SU-DHL-6 (cell line): ENCODE measurements at regions not wholly inside any gene's neighbourhood (a gene's known extent, or its start where the extent isn't known, plus 50 kb on each side); places are given as distances from the start of the nearest gene placed in this dataset.
"Not testable (repeated sequence)": the region's sequence is repeated elsewhere in the genome, so short reads cannot be mapped to it uniquely, and the experiment has no call there.

Experiments
- H2AFZ ChIP-seq: fragments of 200-600 bp; sonication (generic); 2 replicates; pipeline ENCODE4 v1.6.1; 2014; ENCODE audit warnings: low read depth, mild to moderate bottlenecking, moderate library complexity, mixed read lengths, antibody characterized with exemption, low read length; ENCODE audit not compliant: severe bottlenecking
- H3F3A ChIP-seq: fragments of 200-600 bp; shearing (Covaris generic); 2 replicates; pipeline ENCODE4 v1.6.0; 2016; ENCODE audit warnings: antibody characterized with exemption, mild to moderate bottlenecking; ENCODE audit not compliant: insufficient read depth
- H3K27ac ChIP-seq: fragments of 200-600 bp; sonication (generic); 2 replicates; pipeline ENCODE4 v1.5.1; 2016; ENCODE audit warnings: low read depth, mild to moderate bottlenecking, low read length, moderate library complexity, mixed read lengths
- H3K27me3 ChIP-seq: fragments of 200-600 bp; sonication (generic), shearing (Covaris generic); 2 replicates; pipeline ENCODE4 v1.6.0; 2014; ENCODE audit warnings: mild to moderate bottlenecking, low read length
- H3K36me3 ChIP-seq: fragments of 200-600 bp; sonication (generic); 2 replicates; pipeline ENCODE4 v1.6.1; 2014; ENCODE audit warnings: mild to moderate bottlenecking, low read length, mixed read lengths
- H3K4me2 ChIP-seq: fragments of 300-600, 200-600 bp; shearing (Covaris generic), sonication (generic); 2 replicates; pipeline ENCODE4 v1.6.0; 2014; ENCODE audit warnings: low read length, low read depth, mild to moderate bottlenecking; ENCODE audit not compliant: poor library complexity, severe bottlenecking
- H3K4me3 ChIP-seq: fragments of 200-600 bp; sonication (generic); 2 replicates; pipeline ENCODE4 v1.5.1; 2014; ENCODE audit warnings: antibody characterized with exemption, low read length, mild to moderate bottlenecking, mixed read lengths; ENCODE audit not compliant: insufficient read depth, poor library complexity, severe bottlenecking
- H3K79me2 ChIP-seq: fragments of 200-600 bp; sonication (generic); 2 replicates; pipeline ENCODE4 v1.6.1; 2014; ENCODE audit warnings: mild to moderate bottlenecking, low read length, moderate library complexity; ENCODE audit not compliant: insufficient read depth
- H3K9ac ChIP-seq: fragments of 200-600 bp; sonication (generic); 2 replicates; pipeline ENCODE4 v1.7.0; 2014; ENCODE audit warnings: mild to moderate bottlenecking, low read length
- H3K9me2 ChIP-seq: fragments of 200-600 bp; sonication (generic); replicated peaks from 2 replicates; pipeline ENCODE4 v1.6.1; 2014; ENCODE audit warnings: low read length; ENCODE audit not compliant: insufficient read depth
- H3K9me3 ChIP-seq: fragments of 200-600 bp; sonication (generic); 2 replicates; pipeline ENCODE4 v1.6.1; 2014; ENCODE audit warnings: low read length, mixed read lengths; ENCODE audit not compliant: insufficient read depth
- H4K20me1 ChIP-seq: fragments of 200-600 bp; sonication (generic); 2 replicates; pipeline ENCODE4 v1.6.1; 2014; ENCODE audit warnings: low read depth, mild to moderate bottlenecking, antibody characterized with exemption, low read length, moderate library complexity, mixed read lengths
- EZH2phosphoT487 ChIP-seq: fragments of 200-600 bp; sonication (generic), shearing (Covaris generic); conservative IDR thresholded peaks from 2 replicates; pipeline ENCODE4 v1.6.1; 2018; ENCODE audit warnings: mild to moderate bottlenecking, antibody characterized with exemption, low read length, moderate library complexity, mixed read lengths
- TF ChIP-seq, protein P1 (sequence below): fragments of 200-600 bp; sonication (generic); IDR thresholded peaks from one replicate; pipeline ENCODE4 v1.5.1; 2017; ENCODE audit warnings: antibody characterized with exemption, mild to moderate bottlenecking, low read length, moderate library complexity; ENCODE audit not compliant: insufficient read depth, poor library complexity, severe bottlenecking

DNA sequence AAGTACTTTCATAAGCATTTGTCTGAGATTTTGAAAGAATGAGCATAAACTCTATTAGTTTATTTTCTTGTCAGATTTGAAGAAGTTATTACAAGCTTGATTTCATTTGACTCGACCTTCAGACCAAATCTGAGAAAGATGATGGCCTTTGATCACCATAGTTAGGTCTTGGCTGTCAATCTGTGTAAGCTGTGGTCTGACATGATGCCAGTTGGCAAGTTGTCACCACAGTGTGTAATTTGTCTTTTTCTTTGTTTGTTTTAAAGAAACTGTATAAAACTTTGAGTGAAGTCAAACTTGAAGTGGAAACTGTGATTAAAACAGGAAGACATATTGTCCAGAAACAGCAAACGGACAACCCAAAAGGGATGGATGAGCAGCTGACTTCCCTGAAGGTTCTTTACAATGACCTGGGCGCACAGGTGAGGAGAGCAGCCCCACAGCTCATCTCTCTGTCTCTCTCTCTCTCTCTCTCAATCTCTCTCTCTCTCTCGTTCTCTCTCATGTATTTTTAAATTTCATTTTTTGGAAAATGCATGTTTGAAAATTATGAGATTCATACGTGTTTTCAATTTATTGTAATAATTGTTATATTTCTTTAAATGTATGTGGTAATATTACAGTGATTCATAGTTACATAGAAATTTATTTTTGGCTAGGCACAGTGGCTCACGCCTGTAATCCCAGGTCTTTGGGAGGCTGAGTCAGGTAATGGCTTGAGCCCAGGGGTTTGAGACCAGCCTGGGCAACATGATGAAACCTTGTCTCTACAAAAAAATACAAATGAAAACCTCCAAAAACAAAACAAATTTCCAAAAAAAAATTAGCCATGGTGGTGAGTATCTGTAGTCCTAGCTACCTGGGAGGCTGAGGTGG is 208.1 kb downstream of the UTRN start:
- Histone ChIP-seq H3K9me2 (no peaks in the 10 kb centered on the region), H3K9ac (no peak overlapping the region), H3K79me2 (no peaks in the 10 kb centered on the region), H3K4me2 (no peak overlapping the region), H3K4me3 (no peak overlapping the region), H3K27ac (no peak overlapping the region), H3K27me3 (no peaks in the 10 kb centered on the region), H3K9me3 (no peaks in the 10 kb centered on the region), H3F3A (no peaks in the 10 kb centered on the region), H3K36me3 (no peaks in the 10 kb centered on the region), H2AFZ (no peak overlapping the region), H4K20me1 (no peaks in the 10 kb centered on the region)
- TF ChIP-seq EZH2phosphoT487: no peak
- TF ChIP-seq, protein P1, sequence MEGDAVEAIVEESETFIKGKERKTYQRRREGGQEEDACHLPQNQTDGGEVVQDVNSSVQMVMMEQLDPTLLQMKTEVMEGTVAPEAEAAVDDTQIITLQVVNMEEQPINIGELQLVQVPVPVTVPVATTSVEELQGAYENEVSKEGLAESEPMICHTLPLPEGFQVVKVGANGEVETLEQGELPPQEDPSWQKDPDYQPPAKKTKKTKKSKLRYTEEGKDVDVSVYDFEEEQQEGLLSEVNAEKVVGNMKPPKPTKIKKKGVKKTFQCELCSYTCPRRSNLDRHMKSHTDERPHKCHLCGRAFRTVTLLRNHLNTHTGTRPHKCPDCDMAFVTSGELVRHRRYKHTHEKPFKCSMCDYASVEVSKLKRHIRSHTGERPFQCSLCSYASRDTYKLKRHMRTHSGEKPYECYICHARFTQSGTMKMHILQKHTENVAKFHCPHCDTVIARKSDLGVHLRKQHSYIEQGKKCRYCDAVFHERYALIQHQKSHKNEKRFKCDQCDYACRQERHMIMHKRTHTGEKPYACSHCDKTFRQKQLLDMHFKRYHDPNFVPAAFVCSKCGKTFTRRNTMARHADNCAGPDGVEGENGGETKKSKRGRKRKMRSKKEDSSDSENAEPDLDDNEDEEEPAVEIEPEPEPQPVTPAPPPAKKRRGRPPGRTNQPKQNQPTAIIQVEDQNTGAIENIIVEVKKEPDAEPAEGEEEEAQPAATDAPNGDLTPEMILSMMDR: no peak

DNA sequence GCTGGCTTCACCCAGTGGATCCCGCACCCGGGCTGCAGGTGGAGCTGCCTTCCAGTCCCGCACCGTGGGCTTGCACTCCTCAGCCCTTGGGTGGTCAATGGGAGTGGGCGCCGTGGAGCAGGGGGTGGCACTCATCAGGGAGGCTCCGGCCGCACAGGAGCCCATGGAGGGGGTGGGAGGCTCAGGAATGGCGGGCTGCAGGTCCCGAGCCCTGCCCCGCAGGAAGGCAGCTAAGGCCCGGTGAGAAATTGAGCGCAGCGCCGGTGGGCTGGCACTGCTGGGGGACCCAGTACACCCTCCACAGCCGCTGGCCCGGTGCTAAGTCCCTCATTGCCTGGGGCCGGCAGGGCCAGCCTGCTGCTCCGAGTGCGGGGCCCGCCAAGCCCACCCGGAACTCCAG is 209.9 kb downstream of the UTRN start:
- not testable (repeated sequence) for H3K4me2 ChIP-seq, H4K20me1 ChIP-seq, H3F3A ChIP-seq, H2AFZ ChIP-seq, H3K79me2 ChIP-seq, H3K36me3 ChIP-seq, H3K4me3 ChIP-seq, H3K9me3 ChIP-seq, H3K27me3 ChIP-seq, H3K27ac ChIP-seq, H3K9me2 ChIP-seq, H3K9ac ChIP-seq

GRCh38 chr6:144497650-144498049 is 212.5 kb downstream of the UTRN start:
- H3K36me3 ChIP-seq: no peaks in the 10 kb centered on the region
- H3K9ac ChIP-seq: no peak overlapping the region

GRCh38 chr6:144500892-144501291 is 215.8 kb downstream of the UTRN start:
- Histone ChIP-seq H3K9me3 (no peaks in the 10 kb centered on the region), H3K4me3 (no peak overlapping the region), H2AFZ (no peak overlapping the region), H3K27me3 (no peaks in the 10 kb centered on the region), H3K9me2 (no peaks in the 10 kb centered on the region), H4K20me1 (no peaks in the 10 kb centered on the region), H3K27ac (no peak overlapping the region), H3K4me2 (no peak overlapping the region), H3F3A (no peaks in the 10 kb centered on the region), H3K79me2 (no peaks in the 10 kb centered on the region), H3K9ac (no peak overlapping the region), H3K36me3 (no peaks in the 10 kb centered on the region)
- TF ChIP-seq, protein P1: no peak
- no peak for TF ChIP-seq EZH2phosphoT487

More at GRCh38 chr6:144497650-144498049, 212.5 kb downstream of the UTRN start:
- H3K27ac ChIP-seq: no peak overlapping the region
- no peak overlapping the region for H2AFZ ChIP-seq
- H3K4me2 ChIP-seq: no peak overlapping the region
- H3F3A ChIP-seq: no peaks in the 10 kb centered on the region
- no peak overlapping the region for H3K4me3 ChIP-seq
- H3K9me3 ChIP-seq: no peaks in the 10 kb centered on the region
- H3K79me2 ChIP-seq: no peaks in the 10 kb centered on the region
- TF ChIP-seq, protein P1: no peak
- TF ChIP-seq EZH2phosphoT487: no peak
- H3K9me2 ChIP-seq: no peaks in the 10 kb centered on the region
- no peaks in the 10 kb centered on the region for H4K20me1 ChIP-seq
- no peaks in the 10 kb centered on the region for H3K27me3 ChIP-seq

DNA sequence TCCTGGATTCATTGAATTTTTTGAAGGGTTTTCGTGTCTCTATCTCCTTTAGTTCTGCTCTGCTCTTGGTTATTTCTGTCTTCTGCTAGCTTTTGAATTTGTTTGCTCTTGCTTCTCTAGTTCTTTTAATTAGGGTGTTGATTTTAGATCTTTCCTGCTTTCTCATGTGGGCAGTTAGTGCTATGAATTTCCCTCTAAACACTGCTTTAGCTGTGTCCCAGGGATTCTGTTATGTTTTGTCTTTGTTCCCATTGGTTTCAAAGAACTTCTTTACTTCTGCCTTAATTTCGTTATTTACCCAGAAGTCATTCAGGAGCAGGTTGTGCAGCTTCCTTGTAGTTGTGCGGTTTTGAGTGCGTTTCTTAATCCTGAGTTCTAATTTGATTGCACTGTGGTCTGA is 220.1 kb downstream of the UTRN start:
- H3K9ac ChIP-seq, H4K20me1 ChIP-seq, H3K4me2 ChIP-seq, H3F3A ChIP-seq, H3K36me3 ChIP-seq, H3K4me3 ChIP-seq, H3K27me3 ChIP-seq, H3K79me2 ChIP-seq, H3K9me3 ChIP-seq, H2AFZ ChIP-seq, H3K27ac ChIP-seq, H3K9me2 ChIP-seq: not testable (repeated sequence)
